ENCODE measurements at regions not wholly inside any gene's neighbourhood (a gene's known extent, or its start where the extent isn't known, plus 50 kb on each side); places are given as distances from the start of the nearest gene placed in this dataset.

- TF ChIP-seq CTCF (conservative IDR thresholded peaks at IDR 0.05; ENCODE audit: low read depth in 2 of 2) = no peak
- TF ChIP-seq EZH2 (IDR thresholded peaks at IDR 0.05; ENCODE audit: low read depth, unreplicated experiment) = no peak
- TF ChIP-seq ZNF462 (CRISPR knock-in tag; IDR thresholded peaks at IDR 0.05) = no peak
Measured at GRCh38 chr18:38752430-38752829, 1186.8 kb upstream of the CELF4 start.

Measured in GM23338 (cell line).